SH-SY5Y (cell line): ENCODE measurements at regions not wholly inside any gene's neighbourhood (a gene's known extent, or its start where the extent isn't known, plus 50 kb on each side); places are given as distances from the start of the nearest gene placed in this dataset.

Experiments
- GATA2 ChIP-seq: IDR thresholded peaks from 2 replicates; pipeline ENCODE4 v1.6.1; 2011; ENCODE audit warnings: mild to moderate bottlenecking, low read depth, low read length
- GATA3 ChIP-seq: IDR thresholded peaks from 2 replicates; pipeline ENCODE4 v1.6.1; 2011; ENCODE audit warnings: low read depth, mild to moderate bottlenecking, low read length, moderate library complexity

- TF ChIP-seq GATA2 (no peak), GATA3 (no peak)
Measured at GRCh38 chr4:180603791-180604190, 1639.4 kb upstream of the TENM3 start.
